ENCODE measurements at regions not wholly inside any gene's neighbourhood (a gene's known extent, or its start where the extent isn't known, plus 50 kb on each side); places are given as distances from the start of the nearest gene placed in this dataset.

GRCh38 chr19:31516756-31517155, 167.5 kb upstream of the TSHZ3 start (continued):
- TF ChIP-seq HNF4A (conservative IDR thresholded peaks at IDR 0.05) (no peak), NR2F2 (IDR thresholded peaks at IDR 0.05) (no peak)

GRCh38 chr19:31517224-31518180, 168.3 kb upstream of the TSHZ3 start:
- no peak overlapping the region for H3K9ac ChIP-seq (ENCODE audit: low read depth in 1 of 2, low read length in 2 of 2)
- H3K27me3 ChIP-seq (ENCODE audit: control insufficient read depth in 4 of 4, insufficient read depth in 4 of 4, low read length in 3 of 4): peaks cover 0 to 3% (median 1%) of the 10 kb centered on the region in 4 donors
- WGBS: 86% methylated on average over 33 of the region's 33 CpGs
- H3K9me3 ChIP-seq (ENCODE audit: control insufficient read depth in 4 of 4, low read length in 3 of 4): peaks cover 0 to 2% (median under 1%) of the 10 kb centered on the region in 4 donors
- no peak overlapping the region for H3K27ac ChIP-seq (ENCODE audit: low read depth in 1 of 2, low read length in 2 of 2)
- no peak overlapping the region for H3K4me3 ChIP-seq (ENCODE audit: low read depth in 1 of 3, low read length in 3 of 3)
- DNase-seq (ENCODE audit: low spot score): peak; percentile 27
- H3K36me3 ChIP-seq (ENCODE audit: control insufficient read depth in 4 of 4, insufficient read depth in 3 of 4, low read depth in 1 of 4, low read length in 3 of 4): no peaks in the 10 kb centered on the region
- H3K4me1 ChIP-seq (ENCODE audit: control insufficient read depth in 4 of 4, insufficient read depth in 4 of 4, low read length in 3 of 4): no peaks in the 10 kb centered on the region
- no peak for TF ChIP-seq FOXA2 (IDR thresholded peaks at IDR 0.05)
- TF ChIP-seq NR2F2 (IDR thresholded peaks at IDR 0.05): no peak
- no peak for TF ChIP-seq YY1 (IDR thresholded peaks at IDR 0.05)
- TF ChIP-seq HNF4A (conservative IDR thresholded peaks at IDR 0.05): no peak
- TF ChIP-seq EGR1 (IDR thresholded peaks at IDR 0.05; ENCODE audit: low read depth in 2 of 2): no peak
- no peak for TF ChIP-seq SP1 (IDR thresholded peaks at IDR 0.05)
- no peak for TF ChIP-seq HNF4G (IDR thresholded peaks at IDR 0.05)
- TF ChIP-seq, protein P1, sequence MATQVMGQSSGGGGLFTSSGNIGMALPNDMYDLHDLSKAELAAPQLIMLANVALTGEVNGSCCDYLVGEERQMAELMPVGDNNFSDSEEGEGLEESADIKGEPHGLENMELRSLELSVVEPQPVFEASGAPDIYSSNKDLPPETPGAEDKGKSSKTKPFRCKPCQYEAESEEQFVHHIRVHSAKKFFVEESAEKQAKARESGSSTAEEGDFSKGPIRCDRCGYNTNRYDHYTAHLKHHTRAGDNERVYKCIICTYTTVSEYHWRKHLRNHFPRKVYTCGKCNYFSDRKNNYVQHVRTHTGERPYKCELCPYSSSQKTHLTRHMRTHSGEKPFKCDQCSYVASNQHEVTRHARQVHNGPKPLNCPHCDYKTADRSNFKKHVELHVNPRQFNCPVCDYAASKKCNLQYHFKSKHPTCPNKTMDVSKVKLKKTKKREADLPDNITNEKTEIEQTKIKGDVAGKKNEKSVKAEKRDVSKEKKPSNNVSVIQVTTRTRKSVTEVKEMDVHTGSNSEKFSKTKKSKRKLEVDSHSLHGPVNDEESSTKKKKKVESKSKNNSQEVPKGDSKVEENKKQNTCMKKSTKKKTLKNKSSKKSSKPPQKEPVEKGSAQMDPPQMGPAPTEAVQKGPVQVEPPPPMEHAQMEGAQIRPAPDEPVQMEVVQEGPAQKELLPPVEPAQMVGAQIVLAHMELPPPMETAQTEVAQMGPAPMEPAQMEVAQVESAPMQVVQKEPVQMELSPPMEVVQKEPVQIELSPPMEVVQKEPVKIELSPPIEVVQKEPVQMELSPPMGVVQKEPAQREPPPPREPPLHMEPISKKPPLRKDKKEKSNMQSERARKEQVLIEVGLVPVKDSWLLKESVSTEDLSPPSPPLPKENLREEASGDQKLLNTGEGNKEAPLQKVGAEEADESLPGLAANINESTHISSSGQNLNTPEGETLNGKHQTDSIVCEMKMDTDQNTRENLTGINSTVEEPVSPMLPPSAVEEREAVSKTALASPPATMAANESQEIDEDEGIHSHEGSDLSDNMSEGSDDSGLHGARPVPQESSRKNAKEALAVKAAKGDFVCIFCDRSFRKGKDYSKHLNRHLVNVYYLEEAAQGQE (IDR thresholded peaks at IDR 0.05): no peak

DNA sequence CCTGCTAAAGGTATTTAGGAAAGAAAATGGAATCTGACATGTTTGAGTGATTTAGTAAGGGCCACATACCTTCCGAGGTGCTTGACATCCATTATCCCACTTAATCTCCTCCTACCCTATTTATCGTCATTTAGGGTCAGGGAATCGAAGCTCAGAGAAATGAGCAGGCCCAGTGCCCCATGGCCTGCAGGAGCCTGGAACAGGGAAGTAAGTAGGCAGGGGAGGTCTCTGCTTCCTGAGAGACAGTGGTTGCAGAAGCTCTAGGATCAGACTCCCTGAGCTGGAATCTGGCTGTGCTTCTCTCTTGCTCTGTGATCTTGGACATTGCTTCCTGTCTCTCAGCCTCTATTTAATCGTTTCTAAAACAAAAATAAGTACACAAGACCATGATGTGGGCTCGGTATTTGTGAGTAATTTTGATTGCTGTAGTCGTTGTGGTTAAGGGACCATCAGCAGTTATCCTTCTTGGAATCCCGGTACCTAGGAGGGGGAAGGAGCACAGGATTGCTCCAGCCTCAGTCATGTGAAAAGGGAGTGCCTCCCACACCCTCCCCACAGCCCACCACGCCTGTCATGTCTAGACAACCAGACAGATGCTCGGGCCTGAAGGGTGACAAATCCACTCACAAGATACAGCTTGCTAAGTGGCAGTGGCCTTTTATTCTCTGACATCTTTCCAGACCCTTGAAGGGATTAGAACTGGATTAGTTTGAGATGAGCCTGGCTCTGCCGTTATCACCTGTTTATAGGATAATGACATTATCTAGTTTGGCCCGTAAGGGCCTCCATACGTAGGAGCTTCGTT, 169.2 kb upstream of the TSHZ3 start:
- H3K9me3 ChIP-seq (ENCODE audit: control insufficient read depth in 4 of 4, low read length in 3 of 4): peaks cover 0 to 2% (median under 1%) of the 10 kb centered on the region in 4 donors
- no peaks in the 10 kb centered on the region for H3K36me3 ChIP-seq (ENCODE audit: control insufficient read depth in 4 of 4, insufficient read depth in 3 of 4, low read depth in 1 of 4, low read length in 3 of 4)
- no peak for TF ChIP-seq JUND (IDR thresholded peaks at IDR 0.05)
- TF ChIP-seq HNF4A (conservative IDR thresholded peaks at IDR 0.05): no peak
- no peak for TF ChIP-seq YY1 (IDR thresholded peaks at IDR 0.05)
- TF ChIP-seq ZBTB33 (IDR thresholded peaks at IDR 0.05): no peak
- TF ChIP-seq, protein P2, sequence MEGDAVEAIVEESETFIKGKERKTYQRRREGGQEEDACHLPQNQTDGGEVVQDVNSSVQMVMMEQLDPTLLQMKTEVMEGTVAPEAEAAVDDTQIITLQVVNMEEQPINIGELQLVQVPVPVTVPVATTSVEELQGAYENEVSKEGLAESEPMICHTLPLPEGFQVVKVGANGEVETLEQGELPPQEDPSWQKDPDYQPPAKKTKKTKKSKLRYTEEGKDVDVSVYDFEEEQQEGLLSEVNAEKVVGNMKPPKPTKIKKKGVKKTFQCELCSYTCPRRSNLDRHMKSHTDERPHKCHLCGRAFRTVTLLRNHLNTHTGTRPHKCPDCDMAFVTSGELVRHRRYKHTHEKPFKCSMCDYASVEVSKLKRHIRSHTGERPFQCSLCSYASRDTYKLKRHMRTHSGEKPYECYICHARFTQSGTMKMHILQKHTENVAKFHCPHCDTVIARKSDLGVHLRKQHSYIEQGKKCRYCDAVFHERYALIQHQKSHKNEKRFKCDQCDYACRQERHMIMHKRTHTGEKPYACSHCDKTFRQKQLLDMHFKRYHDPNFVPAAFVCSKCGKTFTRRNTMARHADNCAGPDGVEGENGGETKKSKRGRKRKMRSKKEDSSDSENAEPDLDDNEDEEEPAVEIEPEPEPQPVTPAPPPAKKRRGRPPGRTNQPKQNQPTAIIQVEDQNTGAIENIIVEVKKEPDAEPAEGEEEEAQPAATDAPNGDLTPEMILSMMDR (IDR thresholded peaks at IDR 0.05; ENCODE audit: low read depth, low read length, missing input control): no peak
- TF ChIP-seq, protein P1 (IDR thresholded peaks at IDR 0.05): no peak
- TF ChIP-seq SP1 (IDR thresholded peaks at IDR 0.05): no peak
- TF ChIP-seq FOXA1 (IDR thresholded peaks at IDR 0.05): no peak
- TF ChIP-seq, protein P3, sequence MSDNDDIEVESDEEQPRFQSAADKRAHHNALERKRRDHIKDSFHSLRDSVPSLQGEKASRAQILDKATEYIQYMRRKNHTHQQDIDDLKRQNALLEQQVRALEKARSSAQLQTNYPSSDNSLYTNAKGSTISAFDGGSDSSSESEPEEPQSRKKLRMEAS (IDR thresholded peaks at IDR 0.05): no peak
- TF ChIP-seq RXRA (IDR thresholded peaks at IDR 0.05): no peak
- H3K9ac ChIP-seq (ENCODE audit: low read depth in 1 of 2, low read length in 2 of 2): no peak overlapping the region
- peak; percentile 9 for DNase-seq (ENCODE audit: low spot score)
- H3K4me3 ChIP-seq (ENCODE audit: low read depth in 1 of 3, low read length in 3 of 3): no peak overlapping the region
- 35% methylated on average over 13 of the region's 13 CpGs for WGBS
- H3K27ac ChIP-seq (ENCODE audit: low read depth in 1 of 2, low read length in 2 of 2): no peak overlapping the region
- no peaks in the 10 kb centered on the region for H3K4me1 ChIP-seq (ENCODE audit: control insufficient read depth in 4 of 4, insufficient read depth in 4 of 4, low read length in 3 of 4)
- peaks cover 0 to 3% (median 1%) of the 10 kb centered on the region in 4 donors for H3K27me3 ChIP-seq (ENCODE audit: control insufficient read depth in 4 of 4, insufficient read depth in 4 of 4, low read length in 3 of 4)
